ENCODE measurements at regions not wholly inside any gene's neighbourhood (a gene's known extent, or its start where the extent isn't known, plus 50 kb on each side); places are given as distances from the start of the nearest gene placed in this dataset.
"Not testable (repeated sequence)": the region's sequence is repeated elsewhere in the genome, so short reads cannot be mapped to it uniquely, and the experiment has no call there.

GRCh38 chr11:49277951-49278350 lies 69.5 kb upstream of the FOLH1 start:
- H3K27ac ChIP-seq = not testable (repeated sequence)

All from 22Rv1 (cell line).